Body of pancreas (tissue), 4 donors: ENCODE measurements at regions not wholly inside any gene's neighbourhood (a gene's known extent, or its start where the extent isn't known, plus 50 kb on each side); places are given as distances from the start of the nearest gene placed in this dataset.

ENCODE experiments used
- CTCF ChIP-seq, 7 experiments: fragments of 450-650 bp in 4 of 7; fragments of 200-600 bp in 3 of 7; sonication (generic) in 3 of 7; IDR thresholded peaks; one replicate each; pipeline ENCODE4 v1.5.1; 2016 to 2019; ENCODE audit warnings: antibody characterized with exemption in 7 of 7
- POLR2A ChIP-seq, 3 donors: fragments of 450-650 bp; IDR thresholded peaks; one replicate each; pipeline ENCODE4 v1.6.1; 2016; ENCODE audit warnings: antibody characterized with exemption in 3 of 3, mild to moderate bottlenecking in 2 of 3

GRCh38 chr18:75777630-75778029 is 350.1 kb upstream of the SMIM21 start:
- TF ChIP-seq CTCF (IDR thresholded peaks at IDR 0.05) (no peak), POLR2A (IDR thresholded peaks at IDR 0.05) (no peak)
